ENCODE measurements at regions not wholly inside any gene's neighbourhood (a gene's known extent, or its start where the extent isn't known, plus 50 kb on each side); places are given as distances from the start of the nearest gene placed in this dataset.
A peak's percentile ranks its signal among the peaks of the same experiment; 100 is the strongest.
"Not testable (repeated sequence)": the region's sequence is repeated elsewhere in the genome, so short reads cannot be mapped to it uniquely, and the experiment has no call there.

GRCh38 chr3:27557411-27557810 is 73.2 kb upstream of the SLC4A7 start:
- Histone ChIP-seq H3K4me1 (no peaks in the 10 kb centered on the region), H3K36me3 (ENCODE audit: insufficient read depth in 1 of 2, low read depth in 1 of 2) (no peaks in the 10 kb centered on the region), H3K9me3 (no peaks in the 10 kb centered on the region), H3K27ac (peak overlapping the region; percentile 55), H3K27me3 (ENCODE audit: insufficient read depth in 3 of 3, low read length in 2 of 3) (peaks cover 0 to 2% (median 0%) of the 10 kb centered on the region in 3 donors), H3K4me3 (no peak overlapping the region)
- DNase-seq (no peak), ATAC-seq (no peak)
- intact Hi-C loops (cut with DNase I) = no loop called here
- WGBS, 3 donors = 77 to 88% (median 82%) methylated on average over 2 of the region's 2 CpGs
- TF ChIP-seq CTCF (IDR thresholded peaks at IDR 0.05) = no peak

GRCh38 chr3:27556887-27557286 is 72.7 kb upstream of the SLC4A7 start:
- H3K36me3 ChIP-seq (ENCODE audit: insufficient read depth in 1 of 2, low read depth in 1 of 2) = no peaks in the 10 kb centered on the region
- TF ChIP-seq CTCF (IDR thresholded peaks at IDR 0.05) = no peak
- ATAC-seq (no peak), DNase-seq (no peak)
- H3K27me3 ChIP-seq (ENCODE audit: insufficient read depth in 3 of 3, low read length in 2 of 3) = peaks cover 0 to 2% (median 0%) of the 10 kb centered on the region in 3 donors
- no peaks in the 10 kb centered on the region for H3K4me1 ChIP-seq
- WGBS, 3 donors = 66 to 72% (median 71%) methylated on average over 4 of the region's 4 CpGs
- H3K4me3 ChIP-seq = no peak overlapping the region
- H3K27ac ChIP-seq = peak overlapping the region; percentile 55
- intact Hi-C loops (cut with DNase I) = no loop called here
- H3K9me3 ChIP-seq = no peaks in the 10 kb centered on the region

- DNase-seq = no peak
- no peak for TF ChIP-seq CTCF (IDR thresholded peaks at IDR 0.05)
- intact Hi-C loops (cut with DNase I) = no loop called here
- Histone ChIP-seq H3K27ac (no peak overlapping the region), H3K27me3 (ENCODE audit: insufficient read depth in 3 of 3, low read length in 2 of 3) (no peaks in the 10 kb centered on the region), H3K4me3 (no peak overlapping the region), H3K4me1 (no peaks in the 10 kb centered on the region), H3K36me3 (ENCODE audit: insufficient read depth in 1 of 2, low read depth in 1 of 2) (no peaks in the 10 kb centered on the region), H3K9me3 (no peaks in the 10 kb centered on the region)
- ATAC-seq = no peak
- WGBS, 3 donors = 43 to 49% (median 44%) methylated on average over 2 of the region's 2 CpGs
These were observed 70.5 kb upstream of the SLC4A7 start for GRCh38 chr3:27554706-27555105.

GRCh38 chr3:27553886-27554540 is 69.8 kb upstream of the SLC4A7 start:
- no peaks in the 10 kb centered on the region for H3K36me3 ChIP-seq (ENCODE audit: insufficient read depth in 1 of 2, low read depth in 1 of 2)

GRCh38 chr3:27552708-27553107 is 68.5 kb upstream of the SLC4A7 start:
- H3K27ac ChIP-seq; ATAC-seq; intact Hi-C loops (cut with DNase I); H3K36me3 ChIP-seq (ENCODE audit: insufficient read depth in 1 of 2, low read depth in 1 of 2); H3K9me3 ChIP-seq; H3K27me3 ChIP-seq (ENCODE audit: insufficient read depth in 3 of 3, low read length in 2 of 3); H3K4me1 ChIP-seq; DNase-seq; H3K4me3 ChIP-seq: not testable (repeated sequence)
- WGBS, 3 donors = 60 to 85% (median 68%) methylated on average over 5 of the region's 5 CpGs

More at GRCh38 chr3:27553886-27554540, 69.8 kb upstream of the SLC4A7 start:
- Histone ChIP-seq H3K27me3 (ENCODE audit: insufficient read depth in 3 of 3, low read length in 2 of 3) (no peaks in the 10 kb centered on the region), H3K4me1 (no peaks in the 10 kb centered on the region), H3K9me3 (no peaks in the 10 kb centered on the region), H3K4me3 (no peak overlapping the region), H3K27ac (no peak overlapping the region)
- no peak for DNase-seq
- no peak for TF ChIP-seq CTCF (IDR thresholded peaks at IDR 0.05)
- 63 to 80% (median 75%) methylated on average over 2 of the region's 2 CpGs for WGBS, 3 donors
- intact Hi-C loops (cut with DNase I) = no loop called here
- ATAC-seq = no peak

GRCh38 chr3:27551413-27551812 is 67.2 kb upstream of the SLC4A7 start:
- H3K27ac ChIP-seq; H3K4me1 ChIP-seq; intact Hi-C loops (cut with DNase I); ATAC-seq; H3K36me3 ChIP-seq (ENCODE audit: insufficient read depth in 1 of 2, low read depth in 1 of 2); H3K9me3 ChIP-seq; H3K4me3 ChIP-seq; DNase-seq; H3K27me3 ChIP-seq (ENCODE audit: insufficient read depth in 3 of 3, low read length in 2 of 3): not testable (repeated sequence)
- 49 to 58% (median 55%) methylated on average over 4 of the region's 4 CpGs for WGBS, 3 donors
